Jurkat, Clone E6-1 (cell line): ENCODE measurements at regions not wholly inside any gene's neighbourhood (a gene's known extent, or its start where the extent isn't known, plus 50 kb on each side); places are given as distances from the start of the nearest gene placed in this dataset.
A peak's percentile ranks its signal among the peaks of the same experiment; 100 is the strongest.
"Not testable (repeated sequence)": the region's sequence is repeated elsewhere in the genome, so short reads cannot be mapped to it uniquely, and the experiment has no call there.

Experiments
- DNase-seq: peaks from one replicate; pipeline ENCODE4 v3.0.0-alpha.2; 2011; ENCODE audit warnings: low read depth, low spot score
- H3K4me3 ChIP-seq: 2 replicates; pipeline ENCODE4 v1.5.1; 2011; ENCODE audit warnings: mild to moderate bottlenecking, low read length, control low read depth, moderate library complexity

DNA sequence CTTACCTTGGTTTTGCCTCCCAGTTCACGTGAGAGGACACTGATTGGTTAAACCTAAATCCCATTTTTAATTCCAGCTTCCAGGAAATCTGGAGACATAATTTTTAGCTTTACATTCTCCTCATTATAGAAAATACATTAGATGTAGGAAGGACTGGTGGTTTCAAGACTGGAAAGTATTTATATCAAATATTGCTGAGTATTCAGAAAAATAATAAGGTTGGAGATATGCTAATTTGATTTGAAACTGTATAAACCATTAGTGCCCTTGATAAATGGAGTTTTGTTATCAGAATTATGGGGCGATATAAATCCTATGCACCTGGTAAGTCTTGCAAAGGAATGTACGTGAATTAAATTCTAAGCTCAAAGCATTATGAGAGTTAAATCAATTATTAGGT is 218.0 kb upstream of the ADGRL4 start:
- DNase-seq, result no peak
- H3K4me3 ChIP-seq, result no peak overlapping the region

DNA sequence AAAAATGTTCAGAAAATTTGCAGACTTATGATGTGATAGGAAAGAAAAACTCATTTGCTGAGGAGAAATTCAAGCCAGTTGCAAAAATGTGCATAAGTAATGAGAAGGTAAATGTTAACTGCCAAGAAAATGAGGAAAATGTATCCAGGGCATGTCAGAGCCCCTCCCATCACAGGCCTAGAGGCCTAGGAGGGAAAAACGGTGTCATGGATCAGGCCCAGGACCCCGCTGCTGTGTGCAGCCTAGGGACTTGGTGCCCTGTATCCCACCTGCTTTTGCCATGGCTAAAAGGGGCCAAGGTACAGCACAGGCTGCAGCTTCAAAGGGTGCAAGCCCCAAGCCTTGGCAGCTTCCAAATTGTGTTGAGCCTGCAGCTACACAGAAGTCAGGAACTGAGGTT is 214.0 kb upstream of the ADGRL4 start:
- no peak overlapping the region for H3K4me3 ChIP-seq

GRCh38 chr1:79215311-79215710 is 208.8 kb upstream of the ADGRL4 start:
- no peak for DNase-seq

More for the DNA sequence above, 214.0 kb upstream of the ADGRL4 start:
- DNase-seq, result no peak

DNA sequence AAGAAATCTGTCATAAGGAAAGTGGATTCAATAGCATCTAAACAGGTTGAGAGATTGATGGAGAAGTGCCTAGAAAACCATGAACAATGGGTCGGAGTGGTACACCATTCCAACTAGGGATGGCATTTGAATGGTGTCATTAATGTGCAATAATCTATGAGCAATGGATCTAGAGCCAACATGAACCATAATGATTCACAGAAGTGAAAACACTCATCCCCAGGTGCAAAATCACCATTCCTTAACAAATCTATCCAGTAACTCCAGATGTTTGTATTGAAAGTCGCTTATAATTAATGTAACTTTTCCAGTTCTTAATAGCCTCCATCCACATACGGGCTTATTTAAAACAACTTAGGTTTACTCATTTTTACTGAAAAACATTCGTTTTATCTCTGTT is 201.3 kb upstream of the ADGRL4 start:
- no peak for DNase-seq
- H3K4me3 ChIP-seq, result no peak overlapping the region

More at GRCh38 chr1:79215311-79215710, 208.8 kb upstream of the ADGRL4 start:
- H3K4me3 ChIP-seq, result no peak overlapping the region

DNA sequence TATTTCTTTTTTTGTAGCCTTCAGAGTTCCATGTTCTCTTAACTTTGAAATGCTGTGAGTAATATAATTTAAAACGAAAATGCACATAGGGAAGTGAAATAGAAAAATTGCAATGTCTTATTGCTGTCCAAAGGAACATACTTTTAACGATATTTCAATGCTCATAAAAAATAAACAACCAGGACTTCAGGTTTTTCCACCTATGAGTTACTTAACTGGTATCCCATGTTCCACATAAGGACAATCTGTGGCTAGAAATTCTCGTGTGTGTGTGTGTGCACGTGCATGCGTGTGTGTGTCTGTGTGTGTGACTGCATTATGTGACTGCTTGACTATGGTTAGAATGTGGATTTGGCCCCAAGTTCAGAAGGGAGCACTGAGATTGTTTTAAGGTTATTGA is 200.8 kb upstream of the ADGRL4 start:
- H3K4me3 ChIP-seq, result no peak overlapping the region
- no peak for DNase-seq

DNA sequence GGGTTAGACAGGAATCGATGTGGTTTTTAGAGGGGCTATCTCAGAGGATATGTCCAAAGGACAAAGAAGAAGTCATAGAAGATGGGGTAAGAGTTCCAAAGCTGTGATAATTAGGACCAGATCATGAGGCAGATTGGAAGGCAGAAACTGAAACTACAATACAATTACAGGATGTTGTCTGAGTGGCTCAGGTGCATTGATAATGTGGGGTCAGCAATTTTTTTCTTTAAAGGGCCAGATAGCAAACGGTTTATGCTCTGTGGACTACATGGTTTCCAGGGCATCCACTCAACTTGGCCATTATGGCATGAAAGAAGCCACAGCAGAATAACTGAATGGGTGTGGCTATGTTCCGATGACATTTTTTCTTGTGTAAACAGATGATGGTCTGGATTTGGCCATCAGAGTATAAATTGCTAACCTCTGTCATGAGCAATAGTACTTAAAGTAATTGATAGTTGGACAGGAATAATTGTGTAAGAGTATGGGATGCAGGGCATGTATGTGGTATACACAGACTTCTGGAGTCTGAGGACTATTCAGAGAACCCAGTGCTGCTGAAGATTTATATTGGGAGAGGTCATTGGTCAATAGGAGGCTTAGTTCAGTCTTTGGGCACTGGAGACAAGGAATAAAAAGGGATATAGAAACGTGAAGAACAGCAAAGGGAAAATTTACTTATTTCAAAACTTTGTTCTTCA is 198.4 kb upstream of the ADGRL4 start:
- DNase-seq, result no peak
- no peak overlapping the region for H3K4me3 ChIP-seq

DNA sequence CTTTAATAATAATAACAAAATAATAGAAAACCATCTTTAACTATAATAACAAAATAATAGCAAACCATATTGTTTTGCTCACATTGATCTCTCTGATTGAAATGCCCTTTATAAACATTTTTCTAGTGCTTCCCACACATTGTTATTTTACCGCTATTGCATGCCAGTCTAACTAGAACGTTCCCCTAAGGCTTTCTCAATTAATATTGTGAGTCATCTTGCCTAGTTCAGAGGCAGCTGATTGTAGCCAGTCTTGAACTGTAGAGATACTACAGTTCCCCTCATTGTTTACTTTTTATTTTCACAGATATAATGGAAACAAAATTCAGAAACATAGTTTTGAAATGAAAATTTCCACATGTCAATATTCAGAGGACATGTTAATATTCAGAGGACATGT is 192.3 kb upstream of the ADGRL4 start:
- DNase-seq, result no peak
- H3K4me3 ChIP-seq, result no peak overlapping the region

GRCh38 chr1:79197421-79197820 is 190.9 kb upstream of the ADGRL4 start:
- H3K4me3 ChIP-seq, result no peak overlapping the region
- no peak for DNase-seq

DNA sequence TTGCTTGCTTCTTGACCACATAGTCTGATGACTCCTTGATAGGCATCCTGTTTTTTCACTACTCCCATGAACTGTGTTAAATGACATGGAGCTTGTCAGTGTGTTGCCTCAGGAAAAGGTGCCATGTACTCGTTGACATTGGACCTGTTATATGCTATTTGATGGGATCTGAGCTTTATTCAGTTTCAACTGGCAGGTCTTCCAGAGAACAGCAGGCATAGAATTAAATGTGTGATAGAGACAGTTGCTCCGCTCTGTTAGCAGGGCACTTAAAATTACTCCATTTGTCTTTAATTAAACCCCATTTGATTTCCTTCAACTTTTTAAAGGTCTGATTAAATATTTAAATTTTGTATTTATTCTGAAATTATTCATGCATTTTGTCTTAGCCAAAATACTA is 189.7 kb upstream of the ADGRL4 start:
- no peak overlapping the region for H3K4me3 ChIP-seq
- no peak for DNase-seq

DNA sequence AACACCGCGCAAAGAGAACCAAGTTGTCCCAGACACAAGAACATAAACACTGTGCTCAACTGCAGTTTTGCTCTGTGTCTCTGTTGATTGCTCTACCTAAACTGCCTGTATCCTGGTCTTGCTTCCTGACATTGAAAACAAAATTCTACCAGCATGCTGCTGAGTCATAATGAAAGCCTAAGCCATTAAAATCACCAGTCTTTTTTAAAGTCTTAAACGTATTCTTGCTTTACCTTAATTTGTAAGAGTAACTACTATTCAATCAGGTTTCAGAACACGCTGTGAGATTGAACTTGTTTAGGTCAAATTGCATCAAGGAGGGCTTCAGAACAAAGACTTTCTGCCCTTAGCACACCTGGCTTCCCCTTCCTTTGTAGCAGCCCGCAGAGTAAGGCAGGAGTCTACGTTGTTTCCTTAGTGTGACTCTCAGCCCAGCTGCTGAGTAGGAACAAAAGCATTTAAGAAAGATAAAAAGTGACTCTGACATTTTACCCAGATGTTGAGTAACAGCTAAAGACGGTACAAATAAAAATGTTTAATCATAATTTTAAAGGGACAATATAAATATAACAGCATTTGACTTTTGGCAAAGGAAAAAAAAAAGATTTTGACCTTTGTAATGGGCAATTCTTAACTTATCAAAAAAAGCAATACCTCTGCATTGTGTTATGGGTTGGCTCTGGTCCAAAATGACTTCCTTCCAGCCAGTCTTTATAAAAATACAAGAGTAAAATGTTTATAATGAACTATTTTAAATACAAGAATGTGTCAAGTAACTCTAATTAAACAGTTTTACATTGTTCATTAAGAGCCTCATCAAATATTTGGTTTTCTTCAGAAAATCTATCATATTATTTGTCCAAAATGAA is 186.9 kb upstream of the ADGRL4 start:
- DNase-seq, result peak; percentile 60

DNA sequence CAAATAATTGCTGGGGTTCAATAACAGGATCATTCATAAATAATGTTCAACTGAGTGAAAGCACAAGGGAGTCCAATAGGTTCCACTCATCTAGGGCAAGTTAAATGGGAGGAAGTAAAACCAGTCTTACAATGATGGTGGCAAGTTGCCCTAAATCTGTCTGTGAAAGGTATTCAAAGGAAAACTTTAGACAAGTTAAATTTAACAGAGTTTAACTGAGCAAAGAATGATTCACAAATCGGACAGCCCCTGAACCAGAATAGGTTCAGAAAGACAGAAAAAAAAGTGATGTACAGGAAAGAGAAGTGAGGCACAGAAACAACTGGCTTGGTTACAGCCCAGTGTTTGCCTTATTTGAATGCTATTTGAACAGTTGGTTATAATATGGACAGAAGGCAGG is 183.5 kb upstream of the ADGRL4 start:
- DNase-seq, result no peak
- H3K4me3 ChIP-seq, result no peak overlapping the region

More for the DNA sequence above, 186.9 kb upstream of the ADGRL4 start:
- no peak overlapping the region for H3K4me3 ChIP-seq

DNA sequence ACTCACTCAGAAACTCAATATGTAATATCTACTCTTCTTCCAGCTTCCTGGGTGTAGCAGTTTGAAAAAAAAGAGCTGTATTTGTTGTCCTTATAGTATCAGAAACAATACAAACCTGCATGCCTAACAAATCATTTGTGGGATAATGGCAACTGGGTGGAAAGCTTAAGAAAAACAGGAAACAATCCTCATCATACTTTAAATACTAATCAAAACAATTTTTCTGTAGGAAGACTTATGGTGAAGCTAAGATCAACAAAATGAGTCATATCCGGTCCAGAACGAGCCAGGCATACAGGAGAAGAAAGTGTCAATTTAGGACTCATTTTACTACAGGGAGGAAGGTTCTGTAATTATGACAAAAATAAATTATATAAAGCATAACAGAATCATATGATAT is 181.8 kb upstream of the ADGRL4 start:
- no peak overlapping the region for H3K4me3 ChIP-seq
- DNase-seq, result no peak

GRCh38 chr1:79186260-79186659 is 179.7 kb upstream of the ADGRL4 start:
- DNase-seq, result no peak
- H3K4me3 ChIP-seq, result no peak overlapping the region

- no peak for DNase-seq
- H3K4me3 ChIP-seq, result no peak overlapping the region
Observed at GRCh38 chr1:79177844-79178243, 171.3 kb upstream of the ADGRL4 start.

DNA sequence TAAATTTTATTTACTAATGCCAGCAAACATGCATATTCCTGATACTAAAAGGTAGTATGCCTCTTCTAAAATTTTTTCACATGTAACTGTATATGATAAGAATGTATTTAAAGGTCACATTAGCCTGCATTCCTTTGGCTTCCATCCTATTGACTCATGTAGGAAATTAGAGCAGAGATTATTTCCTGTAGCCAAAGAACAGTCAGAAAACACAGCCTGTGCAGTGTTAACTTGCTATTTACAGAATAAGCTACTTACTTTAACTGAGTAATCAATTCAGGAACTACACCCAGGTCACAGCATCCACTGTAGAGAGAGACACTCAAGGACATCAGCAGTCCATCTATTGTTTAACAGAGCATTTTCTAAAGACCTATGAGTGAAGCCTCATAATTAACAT is 154.5 kb upstream of the ADGRL4 start:
- no peak for DNase-seq
- no peak overlapping the region for H3K4me3 ChIP-seq

DNA sequence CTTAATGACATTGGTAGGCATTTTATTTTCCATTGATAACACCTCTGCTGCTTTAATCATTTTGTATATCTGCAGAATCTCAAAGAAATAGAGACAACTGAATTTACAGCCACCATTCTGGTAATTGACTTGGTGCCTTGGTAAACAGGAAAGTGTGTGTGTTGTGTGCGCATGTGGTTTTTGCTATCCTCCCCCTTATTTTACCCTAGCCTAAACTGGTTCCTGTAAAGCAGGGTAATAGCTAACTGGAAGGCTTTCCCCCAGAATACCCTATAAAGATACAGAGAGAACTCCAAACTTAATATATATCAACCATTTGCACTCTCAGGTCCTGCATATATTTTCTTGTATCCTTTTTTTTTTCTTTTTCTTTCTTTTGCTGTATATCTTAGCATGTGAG is 149.5 kb upstream of the ADGRL4 start:
- no peak overlapping the region for H3K4me3 ChIP-seq
- DNase-seq, result no peak

DNA sequence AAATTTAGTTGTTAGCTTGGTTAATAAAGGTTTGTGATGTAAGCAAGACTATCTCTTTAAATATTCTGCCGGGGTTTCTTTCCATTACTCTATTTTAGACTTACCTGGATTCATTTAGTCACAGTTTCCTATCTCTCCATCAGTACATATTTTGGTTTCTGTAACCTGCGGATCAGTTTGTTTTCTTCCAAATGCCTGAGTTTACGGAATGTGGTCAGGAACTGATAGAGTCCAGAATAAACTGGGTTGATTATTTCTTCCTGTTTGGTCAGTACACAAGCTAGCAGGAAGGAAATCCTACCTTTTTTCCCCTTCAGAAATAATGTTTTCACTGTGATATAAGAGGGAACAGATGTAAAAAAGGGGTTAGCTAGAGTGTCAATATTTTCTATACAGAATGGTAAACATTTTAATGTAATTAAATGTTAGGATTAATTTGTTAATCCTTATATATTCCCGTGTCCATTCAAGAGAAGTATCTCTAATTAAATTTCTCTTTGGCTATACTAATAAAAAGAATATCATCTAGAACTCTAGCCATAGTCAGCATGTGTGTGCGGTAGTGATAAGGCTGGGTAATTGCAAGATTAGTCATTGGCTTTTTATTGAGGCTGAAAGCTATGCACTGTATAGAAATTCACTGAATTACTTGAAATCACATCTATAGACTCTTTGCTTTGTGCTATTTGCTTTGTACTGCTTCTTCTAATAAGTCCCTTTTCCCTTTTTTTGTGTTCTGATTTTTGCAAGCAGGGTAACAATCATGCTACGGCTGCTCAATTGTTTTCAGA is 144.7 kb upstream of the ADGRL4 start:
- DNase-seq, result no peak
- H3K4me3 ChIP-seq, result no peak overlapping the region

DNA sequence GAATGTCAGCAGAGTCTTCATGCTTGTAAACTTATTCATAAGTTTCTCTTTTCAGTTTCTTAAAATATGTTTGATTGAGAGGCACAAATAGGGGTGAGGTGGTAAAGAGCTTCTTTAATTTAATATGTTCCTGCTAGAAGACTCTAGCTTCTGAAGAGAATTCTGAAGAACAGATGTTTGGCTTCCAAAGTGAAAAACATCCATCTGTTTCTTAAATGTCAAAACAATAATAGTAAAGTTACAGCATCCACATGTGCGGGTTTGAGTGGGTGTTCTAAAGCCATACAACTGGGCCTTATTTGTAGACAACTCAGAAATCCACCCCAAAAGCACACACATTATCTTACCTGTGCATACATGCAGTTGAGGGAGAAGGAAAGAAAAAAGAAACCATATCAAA is 144.0 kb upstream of the ADGRL4 start:
- no peak overlapping the region for H3K4me3 ChIP-seq
- no peak for DNase-seq

DNA sequence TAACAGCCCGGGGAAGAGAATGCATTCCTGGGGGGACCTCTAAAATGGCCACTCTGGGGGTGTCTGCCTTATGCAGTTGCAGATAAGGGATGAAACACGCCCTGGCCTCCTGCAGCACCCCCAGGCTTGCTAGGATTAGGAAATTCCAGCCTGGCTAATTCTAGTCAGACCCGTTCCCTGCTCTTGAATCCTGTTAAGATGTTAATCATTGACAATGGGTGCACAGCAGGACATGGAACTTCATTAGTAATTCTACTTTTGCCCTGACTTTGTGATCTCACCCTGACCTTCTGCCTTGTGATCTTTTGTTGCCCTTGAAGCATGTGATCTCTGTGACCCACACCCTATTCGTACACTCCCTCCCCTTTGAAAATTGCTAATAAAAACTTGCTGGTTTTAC is 131.7 kb upstream of the ADGRL4 start:
- H3K4me3 ChIP-seq, DNase-seq: not testable (repeated sequence)
